GM19452 (cell line): ENCODE measurements at regions not wholly inside any gene's neighbourhood (a gene's known extent, or its start where the extent isn't known, plus 50 kb on each side); places are given as distances from the start of the nearest gene placed in this dataset.
"Not testable (repeated sequence)": the region's sequence is repeated elsewhere in the genome, so short reads cannot be mapped to it uniquely, and the experiment has no call there.

Experiments used
- ATAC-seq: cut with Tn5 transposase; IDR thresholded peaks from one replicate; pipeline ENCODE4 v1.9.1; 2021; ENCODE audit not compliant: unreplicated experiment

GRCh38 chr3:150248116-150248887 lies 159.8 kb upstream of the TSC22D2 start:
- no peak for ATAC-seq

- no peak for ATAC-seq
Measured at GRCh38 chr3:150247441-150247840, 160.7 kb upstream of the TSC22D2 start.

- ATAC-seq = no peak
Measured at GRCh38 chr3:150243466-150243865, 164.6 kb upstream of the TSC22D2 start.

GRCh38 chr3:150242220-150242936 lies 165.7 kb upstream of the TSC22D2 start:
- ATAC-seq = no peak

- ATAC-seq = no peak
Measured at GRCh38 chr3:150240891-150241290, 167.2 kb upstream of the TSC22D2 start.

GRCh38 chr3:150239766-150240165 lies 168.3 kb upstream of the TSC22D2 start:
- ATAC-seq = no peak

GRCh38 chr3:150238995-150239619 lies 169.0 kb upstream of the TSC22D2 start:
- no peak for ATAC-seq

- no peak for ATAC-seq
Measured at GRCh38 chr3:150238048-150238802, 169.9 kb upstream of the TSC22D2 start.

GRCh38 chr3:150237490-150237889 lies 170.6 kb upstream of the TSC22D2 start:
- no peak for ATAC-seq

- no peak for ATAC-seq
Measured at GRCh38 chr3:150236316-150237082, 171.6 kb upstream of the TSC22D2 start.

GRCh38 chr3:150235799-150236198 lies 172.3 kb upstream of the TSC22D2 start:
- ATAC-seq = no peak

- ATAC-seq = no peak
Measured at GRCh38 chr3:150232992-150233451, 175.1 kb upstream of the TSC22D2 start.

- no peak for ATAC-seq
Measured at GRCh38 chr3:150230037-150230436, 178.1 kb upstream of the TSC22D2 start.

GRCh38 chr3:150228626-150229025 lies 179.5 kb upstream of the TSC22D2 start:
- ATAC-seq = not testable (repeated sequence)

- no peak for ATAC-seq
Measured at GRCh38 chr3:150227839-150228238, 180.3 kb upstream of the TSC22D2 start.

- no peak for ATAC-seq
Measured at GRCh38 chr3:150225986-150226385, 182.1 kb upstream of the TSC22D2 start.

- no peak for ATAC-seq
Measured at GRCh38 chr3:150223558-150223957, 184.5 kb upstream of the TSC22D2 start.

GRCh38 chr3:150222691-150223489 lies 185.2 kb upstream of the TSC22D2 start:
- no peak for ATAC-seq

GRCh38 chr3:150221904-150222523 lies 186.1 kb upstream of the TSC22D2 start:
- no peak for ATAC-seq
